ENCODE measurements at regions not wholly inside any gene's neighbourhood (a gene's known extent, or its start where the extent isn't known, plus 50 kb on each side); places are given as distances from the start of the nearest gene placed in this dataset.
A peak's percentile ranks its signal among the peaks of the same experiment; 100 is the strongest.
"Not testable (repeated sequence)": the region's sequence is repeated elsewhere in the genome, so short reads cannot be mapped to it uniquely, and the experiment has no call there.

- peak; percentile 38 for TF ChIP-seq CTCF (IDR thresholded peaks at IDR 0.05)
- TF ChIP-seq ZFX (IDR thresholded peaks at IDR 0.05; ENCODE audit: borderline replicate concordance), result not testable (repeated sequence)
These were observed 344.7 kb upstream of the CLEC14A start for GRCh38 chr14:38600572-38600971.

Data from 22Rv1 (cell line).